ENCODE measurements at regions not wholly inside any gene's neighbourhood (a gene's known extent, or its start where the extent isn't known, plus 50 kb on each side); places are given as distances from the start of the nearest gene placed in this dataset.

- TF ChIP-seq CTCF (IDR thresholded peaks at IDR 0.05 in 2 of 3, conservative IDR thresholded peaks at IDR 0.05 in 1 of 3; ENCODE audit: control insufficient read depth in 2 of 3, extremely low read depth in 1 of 3, insufficient read depth in 1 of 3, low read depth in 3 of 3, low read length in 3 of 3) (no peak), ZNF24 (IDR thresholded peaks at IDR 0.05) (no peak), ZNF274 (IDR thresholded peaks at IDR 0.05; ENCODE audit: insufficient read depth, insufficient read length) (no peak), EZH2 (IDR thresholded peaks at IDR 0.05; ENCODE audit: borderline replicate concordance, control insufficient read depth, low read depth, low read length) (no peak), RBBP5 (conservative IDR thresholded peaks at IDR 0.05) (no peak), POLR2AphosphoS5 (IDR thresholded peaks at IDR 0.05; ENCODE audit: low read length) (no peak), CEBPB (IDR thresholded peaks at IDR 0.05; ENCODE audit: borderline replicate concordance in 1 of 2, low read depth in 2 of 2, low read length in 2 of 2) (no peak), SUZ12 (IDR thresholded peaks at IDR 0.05; ENCODE audit: unreplicated experiment) (no peak)
Observed at GRCh38 chr12:111222027-111222414, 146.9 kb downstream of the PHETA1 start.
